ENCODE measurements at regions not wholly inside any gene's neighbourhood (a gene's known extent, or its start where the extent isn't known, plus 50 kb on each side); places are given as distances from the start of the nearest gene placed in this dataset.

- WGBS (ENCODE audit: insufficient coverage, low coverage, missing lambda C conversion rate): 0% methylated on average over 1 of the region's 1 CpG
- no peak for ATAC-seq
- BruUV-seq (replicated peaks): no TSS peak
Measured at GRCh38 chrX:85499400-85499799, 119.9 kb upstream of the POF1B start.

GRCh38 chrX:85493821-85494220 lies 114.4 kb upstream of the POF1B start:
- Histone ChIP-seq H3K4me3 (no peak overlapping the region), H3K27ac (ENCODE audit: extremely low read depth, low read depth, low read length) (no peak overlapping the region), H3K9me1 (ENCODE audit: control insufficient read depth, insufficient read depth, low read length) (no peaks in the 10 kb centered on the region), H4K20me1 (replicated peaks; ENCODE audit: control insufficient read depth, insufficient read depth, low read length) (no peaks in the 10 kb centered on the region), H3K36me3 (ENCODE audit: control insufficient read depth, insufficient read depth, low read length) (no peaks in the 10 kb centered on the region), H3K9me3 (replicated peaks; ENCODE audit: control insufficient read depth, insufficient read depth, low read depth, low read length) (no peaks in the 10 kb centered on the region), H2AFZ (ENCODE audit: low read depth, low read length) (no peak overlapping the region), H3K9ac (ENCODE audit: insufficient read depth in 1 of 2, low read depth in 2 of 2, low read length in 2 of 2) (no peak overlapping the region), H3K27me3 (ENCODE audit: control insufficient read depth in 2 of 2, insufficient read depth in 2 of 2, low read length in 2 of 2) (no peaks in the 10 kb centered on the region), H3K4me1 (replicated peaks in 1 of 2; ENCODE audit: control insufficient read depth in 2 of 2, insufficient read depth in 2 of 2, low read length in 2 of 2) (no peaks in the 10 kb centered on the region), H3K4me2 (ENCODE audit: insufficient read depth, low read length) (no peak overlapping the region), H3K79me2 (ENCODE audit: control insufficient read depth, insufficient read depth, low read length) (no peaks in the 10 kb centered on the region)
- ChIA-PET CTCF (ENCODE audit: low intra/inter-chr PET ratio) (no interaction called here), POLR2A (no interaction called here)
- FAIRE-seq (no peak), DNase-seq (ENCODE audit: extremely low read depth in 1 of 4, low spot score in 3 of 4) (no peak), ATAC-seq (no peak)
- BruUV-seq (replicated peaks): no TSS peak
- WGBS (ENCODE audit: insufficient coverage, low coverage, missing lambda C conversion rate): 3% methylated on average over 3 of the region's 3 CpGs
- in situ Hi-C loops (cut with MboI) (no loop called here), intact Hi-C loops (cut with micrococcal nuclease) (no loop called here)
- TF ChIP-seq MEF2A (IDR thresholded peaks at IDR 0.05; ENCODE audit: control insufficient read depth, low read depth, low read length) (no peak), MNT (conservative IDR thresholded peaks at IDR 0.05) (no peak), FOXM1 (IDR thresholded peaks at IDR 0.05; ENCODE audit: low read depth) (no peak), FOXM1 (CRISPR knock-in tag; IDR thresholded peaks at IDR 0.05; ENCODE audit: low read depth) (no peak), NUFIP1 (IDR thresholded peaks at IDR 0.05; ENCODE audit: partially characterized antibody) (no peak), ZNF445 (CRISPR knock-in tag; IDR thresholded peaks at IDR 0.05; ENCODE audit: low read depth) (no peak)

More at GRCh38 chrX:85499400-85499799, 119.9 kb upstream of the POF1B start:
- no peak overlapping the region for H3K27ac ChIP-seq (ENCODE audit: extremely low read depth, low read depth, low read length)
- H3K79me2 ChIP-seq (ENCODE audit: control insufficient read depth, insufficient read depth, low read length): no peaks in the 10 kb centered on the region
- H2AFZ ChIP-seq (ENCODE audit: low read depth, low read length): no peak overlapping the region
- no peaks in the 10 kb centered on the region for H3K27me3 ChIP-seq (ENCODE audit: control insufficient read depth in 2 of 2, insufficient read depth in 2 of 2, low read length in 2 of 2)
- ChIA-PET POLR2A (no interaction called here), CTCF (ENCODE audit: low intra/inter-chr PET ratio) (no interaction called here)
- H3K4me3 ChIP-seq: no peak overlapping the region
- DNase-seq (ENCODE audit: extremely low read depth in 1 of 4, low spot score in 3 of 4) (no peak), FAIRE-seq (no peak)
- intact Hi-C loops (cut with micrococcal nuclease): no loop called here
- no peaks in the 10 kb centered on the region for H3K9me3 ChIP-seq (replicated peaks; ENCODE audit: control insufficient read depth, insufficient read depth, low read depth, low read length)
- H3K4me2 ChIP-seq (ENCODE audit: insufficient read depth, low read length): no peak overlapping the region
- no peak for TF ChIP-seq E2F5 (CRISPR knock-in tag; IDR thresholded peaks at IDR 0.05)
- H4K20me1 ChIP-seq (replicated peaks; ENCODE audit: control insufficient read depth, insufficient read depth, low read length): no peaks in the 10 kb centered on the region
- H3K36me3 ChIP-seq (ENCODE audit: control insufficient read depth, insufficient read depth, low read length): no peaks in the 10 kb centered on the region
- H3K4me1 ChIP-seq (replicated peaks in 1 of 2; ENCODE audit: control insufficient read depth in 2 of 2, insufficient read depth in 2 of 2, low read length in 2 of 2): no peaks in the 10 kb centered on the region
- in situ Hi-C loops (cut with MboI): no loop called here
- H3K9me1 ChIP-seq (ENCODE audit: control insufficient read depth, insufficient read depth, low read length): no peaks in the 10 kb centered on the region
- H3K9ac ChIP-seq (ENCODE audit: insufficient read depth in 1 of 2, low read depth in 2 of 2, low read length in 2 of 2): no peak overlapping the region

Data from K562 (cell line).